HEK293 (cell line): ENCODE measurements at regions not wholly inside any gene's neighbourhood (a gene's known extent, or its start where the extent isn't known, plus 50 kb on each side); places are given as distances from the start of the nearest gene placed in this dataset.

Experiments used
- CTCF ChIA-PET: fragments of 350-600 bp; formaldehyde crosslinking; extraction: SDS; loops from one replicate; lab custom pipeline; 2021; ENCODE audit warnings: antibody characterized with exemption; lab: Yijun Ruan, JAX
- POLR2A ChIA-PET: fragments of 300-600 bp; formaldehyde crosslinking; extraction: SDS; loops from one replicate; lab custom pipeline; 2020; ENCODE audit warnings: antibody characterized with exemption, inconsistent platforms; lab: Yijun Ruan, JAX
- H3K27ac ChIP-seq: fragments of 200-500 bp; sonication (Bioruptor generic); 2 replicates; pipeline ENCODE4 v1.5.1; 2014; ENCODE audit warnings: low read depth, low read length, control low read depth, inconsistent platforms; ENCODE audit errors: extremely low read depth
- H3K36me3 ChIP-seq, 2 experiments: fragments of 200-500 bp in 1 of 2; sonication (Bioruptor generic) in 1 of 2; 1 replicate in 1 of 2; 2 replicates in 1 of 2; pipeline ENCODE4 v1.5.1; 2014 to 2017; ENCODE audit warnings: inconsistent platforms in 2 of 2, low read length in 2 of 2; ENCODE audit not compliant: control insufficient read depth in 2 of 2, insufficient read depth in 1 of 2
- H3K4me1 ChIP-seq: fragments of 200-500 bp; sonication (Bioruptor generic); 2 replicates; pipeline ENCODE4 v1.5.1; 2014; ENCODE audit warnings: mild to moderate bottlenecking, low read length, inconsistent platforms; ENCODE audit not compliant: control insufficient read depth, insufficient read depth
- H3K4me3 ChIP-seq: 2 replicates; pipeline ENCODE4 v1.5.1; 2011; ENCODE audit warnings: low read depth, mild to moderate bottlenecking, control low read depth, low read length, moderate library complexity
- H3K9me3 ChIP-seq: fragments of 200-500 bp; sonication (Bioruptor generic); 2 replicates; pipeline ENCODE4 v1.5.1; 2014; ENCODE audit warnings: low read depth, low read length, inconsistent platforms; ENCODE audit not compliant: control insufficient read depth, insufficient read depth
- BCL11B ChIP-seq: fragments of 450-650 bp; formaldehyde crosslinking; IDR thresholded peaks from 2 replicates; pipeline ENCODE4 v1.5.1; 2016; ENCODE audit warnings: low read depth, missing biosample characterization, missing genetic modification characterization
- GFI1B ChIP-seq: fragments of 450-650 bp; formaldehyde crosslinking; IDR thresholded peaks from 2 replicates; pipeline ENCODE4 v1.5.1; 2016; ENCODE audit warnings: missing biosample characterization, missing genetic modification characterization
- KLF17 ChIP-seq: fragments of 450-650 bp; formaldehyde crosslinking; IDR thresholded peaks from 2 replicates; pipeline ENCODE4 v1.5.1; 2016; ENCODE audit warnings: missing biosample characterization, missing genetic modification characterization
- MZF1 ChIP-seq: fragments of 450-650 bp; formaldehyde crosslinking; IDR thresholded peaks from 2 replicates; pipeline ENCODE4 v1.5.1; 2017; ENCODE audit warnings: missing biosample characterization, missing genetic modification characterization, borderline replicate concordance
- OSR2 ChIP-seq: fragments of 450-650 bp; formaldehyde crosslinking; IDR thresholded peaks from 2 replicates; pipeline ENCODE4 v1.5.1; 2016; ENCODE audit warnings: missing biosample characterization, missing genetic modification characterization
- PRDM1 ChIP-seq: fragments of 450-650 bp; formaldehyde crosslinking; IDR thresholded peaks from 2 replicates; pipeline ENCODE4; 2016; ENCODE audit warnings: missing biosample characterization, missing genetic modification characterization
- SETDB1 ChIP-seq: IDR thresholded peaks from one replicate; pipeline ENCODE4 v1.6.1; 2017; ENCODE audit warnings: mild to moderate bottlenecking, low read length, moderate library complexity, mixed read lengths; ENCODE audit not compliant: insufficient read length
- ZBTB26 ChIP-seq: fragments of 450-650 bp; formaldehyde crosslinking; optimal IDR thresholded peaks from 2 replicates; pipeline ENCODE3; 2016; ENCODE audit warnings: missing biosample characterization, mild to moderate bottlenecking, missing genetic modification characterization
- ZNF169 ChIP-seq: fragments of 450-650 bp; formaldehyde crosslinking; IDR thresholded peaks from 2 replicates; pipeline ENCODE4 v1.5.1; 2016; ENCODE audit warnings: missing biosample characterization, missing genetic modification characterization
- ZNF175 ChIP-seq: fragments of 450-650 bp; formaldehyde crosslinking; IDR thresholded peaks from 2 replicates; pipeline ENCODE4 v1.5.1; 2016; ENCODE audit warnings: missing biosample characterization, missing genetic modification characterization
- ZNF211 ChIP-seq: fragments of 450-650 bp; formaldehyde crosslinking; IDR thresholded peaks from 2 replicates; pipeline ENCODE4 v1.5.1; 2016; ENCODE audit warnings: low read depth, missing biosample characterization, missing genetic modification characterization
- ZNF221 ChIP-seq: fragments of 450-650 bp; formaldehyde crosslinking; IDR thresholded peaks from 2 replicates; pipeline ENCODE4 v1.5.1; 2017; ENCODE audit warnings: missing biosample characterization, missing genetic modification characterization, borderline replicate concordance
- ZNF223 ChIP-seq: fragments of 450-650 bp; formaldehyde crosslinking; IDR thresholded peaks from 2 replicates; pipeline ENCODE4 v1.5.1; 2016; ENCODE audit warnings: missing biosample characterization, missing genetic modification characterization
- ZNF23 ChIP-seq: fragments of 450-650 bp; formaldehyde crosslinking; IDR thresholded peaks from 2 replicates; pipeline ENCODE4 v1.5.1; 2016; ENCODE audit warnings: missing biosample characterization, missing genetic modification characterization, borderline replicate concordance
- ZNF239 ChIP-seq: fragments of 450-650 bp; formaldehyde crosslinking; IDR thresholded peaks from 2 replicates; pipeline ENCODE4 v1.5.1; 2016; ENCODE audit warnings: missing biosample characterization, missing genetic modification characterization
- ZNF311 ChIP-seq: fragments of 450-650 bp; formaldehyde crosslinking; IDR thresholded peaks from 2 replicates; pipeline ENCODE4 v1.5.1; 2017; ENCODE audit warnings: missing biosample characterization, missing genetic modification characterization, borderline replicate concordance
- ZNF324 ChIP-seq: fragments of 450-650 bp; formaldehyde crosslinking; IDR thresholded peaks from 2 replicates; pipeline ENCODE4 v1.5.1; 2016; ENCODE audit warnings: missing biosample characterization, missing genetic modification characterization
- ZNF521 ChIP-seq: fragments of 450-650 bp; formaldehyde crosslinking; IDR thresholded peaks from 2 replicates; pipeline ENCODE4 v1.5.1; 2017; ENCODE audit warnings: missing biosample characterization, mild to moderate bottlenecking, missing genetic modification characterization
- ZNF549 ChIP-seq: fragments of 450-650 bp; IDR thresholded peaks from 2 replicates; pipeline ENCODE4 v1.5.1; 2018; ENCODE audit warnings: missing biosample characterization, missing genetic modification characterization, mild to moderate bottlenecking, inconsistent platforms, moderate library complexity
- ZNF560 ChIP-seq: fragments of 450-650 bp; formaldehyde crosslinking; IDR thresholded peaks from 2 replicates; pipeline ENCODE4 v1.5.1; 2017; ENCODE audit warnings: missing biosample characterization, missing genetic modification characterization, borderline replicate concordance
- ZNF660 ChIP-seq: fragments of 450-650 bp; IDR thresholded peaks from 2 replicates; pipeline ENCODE4 v1.5.1; 2018; ENCODE audit warnings: missing biosample characterization, mild to moderate bottlenecking, missing genetic modification characterization
- ZSCAN23 ChIP-seq: fragments of 450-650 bp; formaldehyde crosslinking; IDR thresholded peaks from 2 replicates; pipeline ENCODE4 v1.5.1; 2016; ENCODE audit warnings: missing biosample characterization, missing genetic modification characterization
- TF ChIP-seq, protein P1 (sequence below): fragments of 450-650 bp; formaldehyde crosslinking; IDR thresholded peaks from 2 replicates; pipeline ENCODE4 v1.5.1; 2016; ENCODE audit warnings: missing biosample characterization, missing genetic modification characterization
- TF ChIP-seq, protein P2 (sequence below): fragments of 450-650 bp; formaldehyde crosslinking; IDR thresholded peaks from 2 replicates; pipeline ENCODE4 v1.5.1; 2016; ENCODE audit warnings: missing biosample characterization, missing genetic modification characterization, low read depth
- TF ChIP-seq, protein P3 (sequence below): fragments of 450-650 bp; formaldehyde crosslinking; IDR thresholded peaks from 2 replicates; pipeline ENCODE4 v1.5.1; 2016; ENCODE audit warnings: missing biosample characterization, missing genetic modification characterization

DNA sequence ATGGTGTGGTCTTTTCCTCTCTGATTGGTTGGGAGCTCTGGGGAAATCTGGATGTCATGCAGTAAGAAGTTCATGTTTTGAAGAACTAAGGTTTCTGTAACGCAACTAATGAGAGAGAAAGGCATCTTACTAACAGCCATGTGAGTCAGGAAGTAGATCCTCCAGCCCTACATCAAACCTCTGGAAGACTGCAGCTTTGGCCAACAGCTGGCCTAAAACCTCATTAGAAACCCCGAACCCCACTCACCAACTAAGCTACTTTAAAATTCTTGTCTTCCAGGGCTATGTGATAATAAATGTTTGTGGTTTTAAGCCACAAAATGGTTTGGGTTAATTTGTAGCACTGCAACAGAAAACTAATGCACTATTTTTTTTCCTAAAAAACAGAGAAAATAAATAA is 549.0 kb upstream of the GRID2 start:
- Histone ChIP-seq H3K4me3 (no peak overlapping the region), H3K4me1 (no peaks in the 10 kb centered on the region), H3K27ac (no peak overlapping the region)
- POLR2A ChIA-PET, result no interaction called here
- no peak for TF ChIP-seq ZNF169 (tag by site-specific recombination)
- TF ChIP-seq, all 188 proteins: peak for 0
- CTCF ChIA-PET, result no interaction called here
- no peaks in the 10 kb centered on the region for H3K36me3 ChIP-seq
- H3K9me3 ChIP-seq, result no peaks in the 10 kb centered on the region

- H3K4me3 ChIP-seq, result no peak overlapping the region
- no peaks in the 10 kb centered on the region for H3K4me1 ChIP-seq
- ChIA-PET CTCF (no interaction called here), POLR2A (no interaction called here)
- H3K36me3 ChIP-seq, result no peaks in the 10 kb centered on the region
- TF ChIP-seq BCL11B (tag by site-specific recombination) (no peak), GFI1B (tag by site-specific recombination) (no peak), ZNF239 (tag by site-specific recombination) (no peak), ZBTB26 (tag by site-specific recombination) (no peak), ZNF223 (tag by site-specific recombination) (no peak), SETDB1 (no peak), ZNF324 (tag by site-specific recombination) (no peak), ZNF521 (no peak), ZSCAN23 (tag by site-specific recombination) (no peak), ZNF221 (tag by site-specific recombination) (no peak), MZF1 (tag by site-specific recombination) (no peak), ZNF560 (tag by site-specific recombination) (no peak), ZNF311 (tag by site-specific recombination) (no peak), ZNF549 (tag by site-specific recombination) (no peak)
- TF ChIP-seq, protein P1, sequence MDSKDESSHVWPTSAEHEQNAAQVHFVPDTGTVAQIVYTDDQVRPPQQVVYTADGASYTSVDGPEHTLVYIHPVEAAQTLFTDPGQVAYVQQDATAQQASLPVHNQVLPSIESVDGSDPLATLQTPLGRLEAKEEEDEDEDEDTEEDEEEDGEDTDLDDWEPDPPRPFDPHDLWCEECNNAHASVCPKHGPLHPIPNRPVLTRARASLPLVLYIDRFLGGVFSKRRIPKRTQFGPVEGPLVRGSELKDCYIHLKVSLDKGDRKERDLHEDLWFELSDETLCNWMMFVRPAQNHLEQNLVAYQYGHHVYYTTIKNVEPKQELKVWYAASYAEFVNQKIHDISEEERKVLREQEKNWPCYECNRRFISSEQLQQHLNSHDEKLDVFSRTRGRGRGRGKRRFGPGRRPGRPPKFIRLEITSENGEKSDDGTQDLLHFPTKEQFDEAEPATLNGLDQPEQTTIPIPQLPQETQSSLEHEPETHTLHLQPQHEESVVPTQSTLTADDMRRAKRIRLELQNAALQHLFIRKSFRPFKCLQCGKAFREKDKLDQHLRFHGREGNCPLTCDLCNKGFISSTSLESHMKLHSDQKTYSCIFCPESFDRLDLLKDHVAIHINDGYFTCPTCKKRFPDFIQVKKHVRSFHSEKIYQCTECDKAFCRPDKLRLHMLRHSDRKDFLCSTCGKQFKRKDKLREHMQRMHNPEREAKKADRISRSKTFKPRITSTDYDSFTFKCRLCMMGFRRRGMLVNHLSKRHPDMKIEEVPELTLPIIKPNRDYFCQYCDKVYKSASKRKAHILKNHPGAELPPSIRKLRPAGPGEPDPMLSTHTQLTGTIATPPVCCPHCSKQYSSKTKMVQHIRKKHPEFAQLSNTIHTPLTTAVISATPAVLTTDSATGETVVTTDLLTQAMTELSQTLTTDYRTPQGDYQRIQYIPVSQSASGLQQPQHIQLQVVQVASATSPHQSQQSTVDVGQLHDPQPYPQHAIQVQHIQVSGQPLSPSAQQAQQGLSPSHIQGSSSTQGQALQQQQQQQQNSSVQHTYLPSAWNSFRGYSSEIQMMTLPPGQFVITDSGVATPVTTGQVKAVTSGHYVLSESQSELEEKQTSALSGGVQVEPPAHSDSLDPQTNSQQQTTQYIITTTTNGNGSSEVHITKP (tag by site-specific recombination), result no peak
- TF ChIP-seq, all 188 proteins: peak for 0
- Histone ChIP-seq H3K27ac (no peak overlapping the region), H3K9me3 (no peaks in the 10 kb centered on the region)
Observed at GRCh38 chr4:91758487-91758886, 545.3 kb upstream of the GRID2 start.

DNA sequence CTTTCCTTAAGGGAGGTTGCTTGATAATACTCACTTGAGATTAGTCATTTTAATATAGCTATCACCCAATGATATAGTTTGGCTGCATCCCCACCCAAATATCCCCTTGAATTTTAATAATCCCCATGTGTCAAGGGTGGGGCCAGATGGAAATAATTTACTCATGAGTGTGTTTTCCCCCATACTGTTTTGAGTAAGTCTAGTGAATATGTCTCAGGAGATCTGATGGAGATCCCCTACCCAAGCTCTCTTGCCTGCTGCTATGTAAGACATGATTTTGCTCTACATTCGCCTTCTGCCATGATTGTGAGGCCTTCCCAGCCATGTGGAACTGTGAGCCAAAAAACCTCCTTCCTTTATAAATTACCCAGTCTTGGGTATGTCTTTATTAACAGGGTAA is 539.7 kb upstream of the GRID2 start:
- Histone ChIP-seq H3K9me3 (no peaks in the 10 kb centered on the region), H3K27ac (no peak overlapping the region), H3K36me3 (no peaks in the 10 kb centered on the region), H3K4me3 (no peak overlapping the region), H3K4me1 (no peaks in the 10 kb centered on the region)
- POLR2A ChIA-PET, result no interaction called here
- CTCF ChIA-PET, result no interaction called here
- TF ChIP-seq ZNF23, result no peak
- no peak for TF ChIP-seq ZNF211 (tag by site-specific recombination)
- no peak for TF ChIP-seq ZNF175 (tag by site-specific recombination)
- TF ChIP-seq PRDM1 (tag by site-specific recombination), result no peak
- TF ChIP-seq OSR2 (tag by site-specific recombination), result no peak
- TF ChIP-seq, protein P2, sequence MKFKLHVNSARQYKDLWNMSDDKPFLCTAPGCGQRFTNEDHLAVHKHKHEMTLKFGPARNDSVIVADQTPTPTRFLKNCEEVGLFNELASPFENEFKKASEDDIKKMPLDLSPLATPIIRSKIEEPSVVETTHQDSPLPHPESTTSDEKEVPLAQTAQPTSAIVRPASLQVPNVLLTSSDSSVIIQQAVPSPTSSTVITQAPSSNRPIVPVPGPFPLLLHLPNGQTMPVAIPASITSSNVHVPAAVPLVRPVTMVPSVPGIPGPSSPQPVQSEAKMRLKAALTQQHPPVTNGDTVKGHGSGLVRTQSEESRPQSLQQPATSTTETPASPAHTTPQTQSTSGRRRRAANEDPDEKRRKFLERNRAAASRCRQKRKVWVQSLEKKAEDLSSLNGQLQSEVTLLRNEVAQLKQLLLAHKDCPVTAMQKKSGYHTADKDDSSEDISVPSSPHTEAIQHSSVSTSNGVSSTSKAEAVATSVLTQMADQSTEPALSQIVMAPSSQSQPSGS, result no peak
- TF ChIP-seq, protein P3, sequence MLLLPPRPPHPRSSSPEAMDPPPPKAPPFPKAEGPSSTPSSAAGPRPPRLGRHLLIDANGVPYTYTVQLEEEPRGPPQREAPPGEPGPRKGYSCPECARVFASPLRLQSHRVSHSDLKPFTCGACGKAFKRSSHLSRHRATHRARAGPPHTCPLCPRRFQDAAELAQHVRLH, result no peak
- no peak for TF ChIP-seq KLF17
- no peak for TF ChIP-seq ZNF660
